IMR-90 (cell line): ENCODE measurements at regions not wholly inside any gene's neighbourhood (a gene's known extent, or its start where the extent isn't known, plus 50 kb on each side); places are given as distances from the start of the nearest gene placed in this dataset.
A peak's percentile ranks its signal among the peaks of the same experiment; 100 is the strongest.

Experiments
- ATAC-seq: fragments of 200-7000 bp; cut with Tn5 transposase; 2 replicates; pipeline ENCODE4 v1.9.1; 2020; ENCODE audit warnings: low read depth, mild to moderate bottlenecking, moderate library complexity
- BruUV-seq: library from RNA; stranded (reverse); fragments of 400-500 nt; replicated peaks from 2 replicates; lab custom pipeline; 2021; lab: Mats Ljungman, UMichigan
- CTCF ChIA-PET: fragments of 300-600 bp; formaldehyde crosslinking; extraction: SDS; loops from one replicate; lab custom pipeline; 2021; ENCODE audit warnings: antibody characterized with exemption; lab: Yijun Ruan, JAX
- POLR2A ChIA-PET: fragments of 300-600 bp; sonication (Branson Sonifier 250); formaldehyde crosslinking; loops from one replicate; lab custom pipeline; 2022; ENCODE audit warnings: antibody characterized with exemption; ENCODE audit not compliant: unreplicated experiment; lab: Charles Lee
- DNase-seq: peaks from one replicate; pipeline ENCODE4 v3.0.0; 2013
- H2AFZ ChIP-seq: replicated peaks from 2 replicates; pipeline ENCODE3; 2013; ENCODE audit warnings: low read length, mild to moderate bottlenecking; ENCODE audit not compliant: poor library complexity
- H2AK5ac ChIP-seq: 2 replicates; pipeline ENCODE4 v1.6.1; 2013; ENCODE audit warnings: low read depth, low read length, inconsistent platforms
- H2AK9ac ChIP-seq: replicated peaks from 2 replicates; pipeline ENCODE3; 2013; ENCODE audit warnings: mild to moderate bottlenecking, low read depth, low read length, moderate library complexity; ENCODE audit not compliant: poor library complexity
- H2BK120ac ChIP-seq: 2 replicates; pipeline ENCODE4 v1.6.1; 2013; ENCODE audit warnings: low read depth, low read length, inconsistent platforms
- H2BK15ac ChIP-seq: 3 replicates; pipeline ENCODE4 v1.6.1; 2013; ENCODE audit warnings: low read depth, low read length, inconsistent platforms
- H2BK20ac ChIP-seq: 2 replicates; pipeline ENCODE4 v1.6.1; 2013; ENCODE audit warnings: low read depth, mild to moderate bottlenecking, inconsistent platforms, low read length, moderate library complexity
- H2BK5ac ChIP-seq: 2 replicates; pipeline ENCODE4 v1.6.1; 2013; ENCODE audit warnings: mild to moderate bottlenecking, low read depth, low read length, inconsistent platforms; ENCODE audit not compliant: poor library complexity, severe bottlenecking
- H3K14ac ChIP-seq: replicated peaks from 2 replicates; pipeline ENCODE4 v1.6.1; 2013; ENCODE audit warnings: low read depth, low read length, inconsistent platforms
- H3K18ac ChIP-seq: 2 replicates; pipeline ENCODE4 v1.6.1; 2013; ENCODE audit warnings: low read depth, low read length, control low read depth
- H3K23ac ChIP-seq: 2 replicates; pipeline ENCODE4 v1.6.1; 2013; ENCODE audit warnings: low read depth, low read length, inconsistent platforms
- H3K27ac ChIP-seq: 2 replicates; pipeline ENCODE4 v1.5.1; 2013; ENCODE audit warnings: mild to moderate bottlenecking, control low read depth, low read length; ENCODE audit not compliant: insufficient read depth
- H3K27me3 ChIP-seq: 2 replicates; pipeline ENCODE4 v1.6.1; 2013; ENCODE audit warnings: low read length; ENCODE audit not compliant: control insufficient read depth, insufficient read depth
- H3K36me3 ChIP-seq: 2 replicates; pipeline ENCODE4 v1.6.1; 2013; ENCODE audit warnings: low read length, mixed read lengths; ENCODE audit not compliant: control insufficient read depth, insufficient read depth
- H3K4ac ChIP-seq: 2 replicates; pipeline ENCODE4 v1.6.1; 2013; ENCODE audit warnings: low read depth, low read length, inconsistent platforms
- H3K4me1 ChIP-seq: 2 replicates; pipeline ENCODE4 v1.6.1; 2013; ENCODE audit warnings: low read length, mixed read lengths; ENCODE audit not compliant: control insufficient read depth, insufficient read depth
- H3K4me2 ChIP-seq: 2 replicates; pipeline ENCODE4 v1.6.1; 2013; ENCODE audit warnings: low read depth, mild to moderate bottlenecking, control low read depth, low read length, moderate library complexity
- H3K4me3 ChIP-seq: 2 replicates; pipeline ENCODE4 v1.5.1; 2013; ENCODE audit warnings: low read depth, mild to moderate bottlenecking, control low read depth, low read length, moderate library complexity; ENCODE audit not compliant: insufficient read depth
- H3K56ac ChIP-seq: 2 replicates; pipeline ENCODE4 v1.6.1; 2013; ENCODE audit warnings: low read length, inconsistent platforms; ENCODE audit not compliant: insufficient read depth; ENCODE audit errors: extremely low read depth
- H3K79me1 ChIP-seq, 2 experiments: 2 replicates each; pipeline ENCODE4 v1.6.1; 2013; ENCODE audit warnings: low read length in 2 of 2, inconsistent platforms in 1 of 2, low read depth in 1 of 2
- H3K9ac ChIP-seq: 2 replicates; pipeline ENCODE4 v1.6.1; 2013; ENCODE audit warnings: low read depth, low read length, control low read depth
- H3K9me1 ChIP-seq: 2 replicates; pipeline ENCODE4 v1.6.1; 2013; ENCODE audit warnings: low read length, inconsistent platforms; ENCODE audit not compliant: insufficient read depth
- H3K9me3 ChIP-seq: 2 replicates; pipeline ENCODE4 v1.6.1; 2013; ENCODE audit warnings: low read length; ENCODE audit not compliant: control insufficient read depth, insufficient read depth
- H4K20me1 ChIP-seq: 2 replicates; pipeline ENCODE4 v1.6.1; 2013; ENCODE audit warnings: low read length, inconsistent platforms; ENCODE audit not compliant: insufficient read depth
- H4K5ac ChIP-seq: 2 replicates; pipeline ENCODE4 v1.6.1; 2013; ENCODE audit warnings: mild to moderate bottlenecking, low read depth, low read length, control low read depth
- H4K8ac ChIP-seq, 2 experiments: 2 replicates each; pipeline ENCODE4 v1.6.1; 2013; ENCODE audit warnings: low read depth in 2 of 2, low read length in 2 of 2, control low read depth in 1 of 2, inconsistent platforms in 1 of 2
- H4K91ac ChIP-seq: 2 replicates; pipeline ENCODE4 v1.6.1; 2013; ENCODE audit warnings: low read depth, low read length, inconsistent platforms; ENCODE audit not compliant: insufficient read depth
- BHLHE40 ChIP-seq: fragments of 150-350 bp; IDR thresholded peaks from 2 replicates; pipeline ENCODE4 v1.6.1; 2016; ENCODE audit warnings: mild to moderate bottlenecking, low read depth, low read length
- ELK1 ChIP-seq: fragments of 150-350 bp; IDR thresholded peaks from 2 replicates; pipeline ENCODE4 v1.6.1; 2016; ENCODE audit warnings: low read depth, mild to moderate bottlenecking, low read length, moderate library complexity, borderline replicate concordance
- FOS ChIP-seq: fragments of 150-350 bp; IDR thresholded peaks from 2 replicates; pipeline ENCODE4 v1.6.1; 2016; ENCODE audit warnings: low read depth, low read length
- MAFK ChIP-seq: IDR thresholded peaks from 2 replicates; pipeline ENCODE4 v1.6.1; 2012; ENCODE audit warnings: low read depth, low read length, improper control_type of control experiment
- MAZ ChIP-seq: IDR thresholded peaks from 2 replicates; pipeline ENCODE4 v1.6.1; 2012; ENCODE audit warnings: low read depth, mild to moderate bottlenecking, low read length, improper control_type of control experiment, moderate library complexity, borderline replicate concordance
- MXI1 ChIP-seq: IDR thresholded peaks from 2 replicates; pipeline ENCODE4 v1.6.1; 2012; ENCODE audit warnings: low read depth, mild to moderate bottlenecking, low read length, moderate library complexity, borderline replicate concordance
- NFE2L2 ChIP-seq: fragments of 150-350 bp; IDR thresholded peaks from 2 replicates; pipeline ENCODE4 v1.6.1; 2016; ENCODE audit warnings: low read depth, mild to moderate bottlenecking, low read length
- POLR2A ChIP-seq: IDR thresholded peaks from 2 replicates; pipeline ENCODE4 v1.6.1; 2012; ENCODE audit warnings: mild to moderate bottlenecking, low read depth, low read length
- RAD21 ChIP-seq: IDR thresholded peaks from 2 replicates; pipeline ENCODE4 v1.6.1; 2012; ENCODE audit warnings: low read length, improper control_type of control experiment
- RCOR1 ChIP-seq: IDR thresholded peaks from 2 replicates; pipeline ENCODE4 v1.6.1; 2012; ENCODE audit warnings: mild to moderate bottlenecking, low read length, improper control_type of control experiment; ENCODE audit not compliant: insufficient replicate concordance
- SMC3 ChIP-seq: fragments of 150-350 bp; IDR thresholded peaks from 2 replicates; pipeline ENCODE4 v1.6.1; 2016; ENCODE audit warnings: low read depth, mild to moderate bottlenecking, antibody characterized with exemption, low read length, moderate library complexity
- WGBS, 2 experiments: methylation state at CpG; one replicate each; pipeline versions ENCODE4 v1.1.5 to v1.1.7; 2013; ENCODE audit warnings: missing lambda C conversion rate in 2 of 2; ENCODE audit not compliant: insufficient read length in 1 of 2; ENCODE audit errors: extremely low coverage in 2 of 2; 5-methylcytosine and 5-hydroxymethylcytosine counted together
- dilution Hi-C: fragments of 300-500 bp; cut with HindIII; formaldehyde crosslinking; loops from one replicate; pipeline ENCODE4 v1.14.3; 2018; ENCODE audit warnings: low sequenced_read_pairs; ENCODE audit not compliant: unreplicated experiment
- in situ Hi-C: fragments of 300-500 bp; cut with MboI; formaldehyde crosslinking; loops from 3 replicates; pipeline ENCODE4 v1.14.3; 2019; ENCODE audit warnings: low sequenced_read_pairs, inconsistent platforms, mixed read lengths
- intact Hi-C: fragments of 100-400 bp; cut with micrococcal nuclease; formaldehyde crosslinking; loops from 2 replicates; pipeline ENCODE4 v1.10.0; 2022

GRCh38 chr19:28966737-28967399 lies 246.1 kb downstream of the UQCRFS1 start:
- Histone ChIP-seq H2AK5ac (no peak overlapping the region), H2BK15ac (peak overlapping the region; percentile 36; the same call in 1 of the 3 replicates), H3K4me2 (no peak overlapping the region), H3K14ac (no peak overlapping the region), H3K23ac (no peak overlapping the region), H3K27me3 (no peaks in the 10 kb centered on the region), H2AK9ac (no peak overlapping the region), H3K27ac (no peak overlapping the region), H3K4ac (0 out of 2 replicates have a peak overlapping the region, but pooled peaks have one; percentile 17), H4K8ac (no peak overlapping the region), H3K79me1 (no peaks in the 10 kb centered on the region), H4K91ac (no peak overlapping the region), H3K4me3 (no peak overlapping the region), H4K20me1 (no peaks in the 10 kb centered on the region), H3K36me3 (no peaks in the 10 kb centered on the region), H4K5ac (no peak overlapping the region), H3K56ac (no peak overlapping the region), H3K4me1 (no peaks in the 10 kb centered on the region), H2BK5ac (no peak overlapping the region), H3K9me1 (no peaks in the 10 kb centered on the region; the same call in 1 of the 2 replicates), H3K9me3 (no peaks in the 10 kb centered on the region), H3K9ac (no peak overlapping the region), H3K18ac (no peak overlapping the region), H2AFZ (no peak overlapping the region), H2BK120ac (no peak overlapping the region; the same call in 1 of the 2 replicates), H2BK20ac (no peak overlapping the region)
- in situ Hi-C loops (no loop called here), intact Hi-C loops (no loop called here), dilution Hi-C loops (no loop called here)
- no peak for ATAC-seq
- no CpG with 5 or more reads among the region's 8 CpGs for WGBS, 2 experiments
- TF ChIP-seq RCOR1, result no peak
- TF ChIP-seq MAZ, result no peak
- no peak for TF ChIP-seq MXI1
- no peak for TF ChIP-seq ELK1
- no peak for TF ChIP-seq RAD21
- TF ChIP-seq MAFK, result no peak
- TF ChIP-seq SMC3, result no peak
- no peak for TF ChIP-seq FOS
- TF ChIP-seq BHLHE40, result no peak
- TF ChIP-seq POLR2A, result no peak
- no peak for TF ChIP-seq NFE2L2
- CTCF ChIA-PET, result no interaction called here
- no TSS peak for BruUV-seq
- POLR2A ChIA-PET, result no interaction called here
- no peak for DNase-seq
